ENCODE measurements at regions not wholly inside any gene's neighbourhood (a gene's known extent, or its start where the extent isn't known, plus 50 kb on each side); places are given as distances from the start of the nearest gene placed in this dataset.

DNA sequence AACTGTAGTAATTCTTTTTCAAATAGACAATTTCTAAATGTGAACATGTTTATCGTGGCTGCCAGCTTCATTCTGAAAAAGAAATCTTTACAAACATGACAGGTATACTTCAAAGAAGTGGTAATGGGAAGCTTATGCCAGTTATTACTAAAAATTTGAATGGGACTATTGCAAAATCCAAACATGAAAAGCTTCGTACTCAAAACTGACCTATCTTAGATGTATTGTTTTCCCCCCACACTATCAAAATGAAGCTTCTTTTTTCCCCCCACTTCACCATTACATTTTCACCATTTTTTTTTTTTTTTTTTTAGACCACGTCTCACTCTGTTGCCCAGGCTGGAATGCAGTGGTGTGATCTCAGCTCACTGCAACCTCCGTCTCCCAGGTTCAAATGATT, 50.4 kb upstream of the SERTAD2 start:
- H3F3A ChIP-seq (replicated peaks; ENCODE audit: insufficient read depth) = peaks cover 4% of the 10 kb centered on the region
- no peak overlapping the region for H3K9ac ChIP-seq
- no peaks in the 10 kb centered on the region for H4K20me1 ChIP-seq (ENCODE audit: insufficient read depth)
- peaks cover 0 to 7% of the 10 kb centered on the region in 2 experiments; a peak in 1 of 4 replicates for H3K4me1 ChIP-seq (ENCODE audit: control insufficient read depth in 1 of 2, insufficient read depth in 2 of 2, low read depth in 1 of 2, low read length in 1 of 2)
- no peaks in the 10 kb centered on the region for H3K36me3 ChIP-seq (replicated peaks in 1 of 2; ENCODE audit: control insufficient read depth in 1 of 2, insufficient read depth in 2 of 2, low read length in 1 of 2)
- no peak overlapping the region for H2AFZ ChIP-seq (ENCODE audit: low read depth)
- TF ChIP-seq FOSL2 (IDR thresholded peaks at IDR 0.05; ENCODE audit: borderline replicate concordance, low read depth) = no peak
- no peak for TF ChIP-seq NFIC (IDR thresholded peaks at IDR 0.05; ENCODE audit: borderline replicate concordance)
- no peak for TF ChIP-seq SIN3A (IDR thresholded peaks at IDR 0.05; ENCODE audit: borderline replicate concordance, low read depth, low read length)
- TF ChIP-seq JUND (IDR thresholded peaks at IDR 0.05) = no peak
- no peak for TF ChIP-seq RXRA (IDR thresholded peaks at IDR 0.05; ENCODE audit: borderline replicate concordance, low read depth)
- TF ChIP-seq YY1 (IDR thresholded peaks at IDR 0.05; ENCODE audit: low read depth) = no peak
- no peak for TF ChIP-seq RAD21 (IDR thresholded peaks at IDR 0.05; ENCODE audit: low read length)
- TF ChIP-seq, protein P1, sequence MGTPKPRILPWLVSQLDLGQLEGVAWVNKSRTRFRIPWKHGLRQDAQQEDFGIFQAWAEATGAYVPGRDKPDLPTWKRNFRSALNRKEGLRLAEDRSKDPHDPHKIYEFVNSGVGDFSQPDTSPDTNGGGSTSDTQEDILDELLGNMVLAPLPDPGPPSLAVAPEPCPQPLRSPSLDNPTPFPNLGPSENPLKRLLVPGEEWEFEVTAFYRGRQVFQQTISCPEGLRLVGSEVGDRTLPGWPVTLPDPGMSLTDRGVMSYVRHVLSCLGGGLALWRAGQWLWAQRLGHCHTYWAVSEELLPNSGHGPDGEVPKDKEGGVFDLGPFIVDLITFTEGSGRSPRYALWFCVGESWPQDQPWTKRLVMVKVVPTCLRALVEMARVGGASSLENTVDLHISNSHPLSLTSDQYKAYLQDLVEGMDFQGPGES (IDR thresholded peaks at IDR 0.05; ENCODE audit: low read depth, low read length) = no peak
- TF ChIP-seq, protein P2, sequence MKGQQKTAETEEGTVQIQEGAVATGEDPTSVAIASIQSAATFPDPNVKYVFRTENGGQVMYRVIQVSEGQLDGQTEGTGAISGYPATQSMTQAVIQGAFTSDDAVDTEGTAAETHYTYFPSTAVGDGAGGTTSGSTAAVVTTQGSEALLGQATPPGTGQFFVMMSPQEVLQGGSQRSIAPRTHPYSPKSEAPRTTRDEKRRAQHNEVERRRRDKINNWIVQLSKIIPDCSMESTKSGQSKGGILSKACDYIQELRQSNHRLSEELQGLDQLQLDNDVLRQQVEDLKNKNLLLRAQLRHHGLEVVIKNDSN (IDR thresholded peaks at IDR 0.05; ENCODE audit: borderline replicate concordance, low read depth) = no peak
- no peak for TF ChIP-seq TEAD4 (IDR thresholded peaks at IDR 0.05; ENCODE audit: borderline replicate concordance, insufficient read depth)
- TF ChIP-seq SMC3 (IDR thresholded peaks at IDR 0.05; ENCODE audit: low read depth, low read length) = no peak
- TF ChIP-seq GABPA (IDR thresholded peaks at IDR 0.05; ENCODE audit: low read depth) = no peak
- no peak for TF ChIP-seq RCOR1 (IDR thresholded peaks at IDR 0.05; ENCODE audit: low read length)
- no peaks in the 10 kb centered on the region for H3K27me3 ChIP-seq (ENCODE audit: insufficient read depth)
- ChIA-PET POLR2A (no interaction called here), CTCF (interaction anchor here (0.8 to 1.8 kb wide), 7 partner anchors 13 to 117 kb away, joined by 3 to 8 read pairs (median 4); partner anchors contain the start of gene SERTAD2)
- H3K79me2 ChIP-seq (ENCODE audit: insufficient read depth) = peaks cover 8% of the 10 kb centered on the region; the same call in 1 of the 2 replicates
- no peak overlapping the region for H3K4me3 ChIP-seq (ENCODE audit: low read depth in 2 of 2, low read length in 1 of 2)
- H3K9me2 ChIP-seq = no peaks in the 10 kb centered on the region
- WGBS (ENCODE audit: low lambda C conversion rate) = 93% methylated on average over 4 of the region's 4 CpGs
- no peak overlapping the region for H3K4me2 ChIP-seq
- no peak for DNase-seq
- no peak overlapping the region for H3K27ac ChIP-seq (ENCODE audit: low read depth in 2 of 2, low read length in 1 of 2)
- no peaks in the 10 kb centered on the region for H3K9me3 ChIP-seq

DNA sequence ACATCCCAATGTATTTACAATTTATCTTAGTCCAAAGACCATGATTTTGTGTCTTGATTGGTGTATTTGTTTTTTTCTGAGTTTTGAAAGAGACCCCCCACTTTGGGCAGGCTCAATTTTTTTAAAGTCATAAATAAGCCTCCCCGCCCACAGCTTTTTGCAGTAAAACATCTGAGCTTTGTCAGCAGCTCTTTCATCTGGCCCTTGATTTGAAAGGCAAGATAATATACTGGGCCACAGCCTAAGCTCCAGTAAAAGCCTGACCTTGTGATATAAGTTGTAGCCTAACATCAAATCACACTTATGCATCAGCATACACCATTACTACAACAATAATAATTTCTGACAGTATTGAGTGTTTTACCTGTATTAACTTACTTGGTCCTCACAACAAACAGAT, 51.3 kb upstream of the SERTAD2 start:
- Histone ChIP-seq H3K4me2 (no peak overlapping the region), H4K20me1 (ENCODE audit: insufficient read depth) (no peaks in the 10 kb centered on the region), H3K4me1 (ENCODE audit: control insufficient read depth in 1 of 2, insufficient read depth in 2 of 2, low read depth in 1 of 2, low read length in 1 of 2) (0 out of 4 replicates have a peak, but pooled peaks cover 0 to 4% of the 10 kb centered on the region in 2 experiments), H3K4me3 (ENCODE audit: low read depth in 2 of 2, low read length in 1 of 2) (no peak overlapping the region), H3K9ac (no peak overlapping the region), H3K27ac (ENCODE audit: low read depth in 2 of 2, low read length in 1 of 2) (no peak overlapping the region), H2AFZ (ENCODE audit: low read depth) (no peak overlapping the region), H3F3A (replicated peaks; ENCODE audit: insufficient read depth) (no peaks in the 10 kb centered on the region), H3K79me2 (ENCODE audit: insufficient read depth) (peaks cover 8% of the 10 kb centered on the region; the same call in 1 of the 2 replicates), H3K9me3 (no peaks in the 10 kb centered on the region), H3K27me3 (ENCODE audit: insufficient read depth) (no peaks in the 10 kb centered on the region), H3K9me2 (no peaks in the 10 kb centered on the region), H3K36me3 (replicated peaks in 1 of 2; ENCODE audit: control insufficient read depth in 1 of 2, insufficient read depth in 2 of 2, low read length in 1 of 2) (no peaks in the 10 kb centered on the region)
- ChIA-PET CTCF (interaction anchor here (1.3 to 1.8 kb wide), 3 partner anchors 12 to 59 kb away, joined by 4 to 8 read pairs (median 4); no protein-coding TSS in a partner anchor), POLR2A (no interaction called here)
- DNase-seq = no peak
- 96% methylated on average over 1 of the region's 1 CpG for WGBS (ENCODE audit: low lambda C conversion rate)
- TF ChIP-seq, protein P3, sequence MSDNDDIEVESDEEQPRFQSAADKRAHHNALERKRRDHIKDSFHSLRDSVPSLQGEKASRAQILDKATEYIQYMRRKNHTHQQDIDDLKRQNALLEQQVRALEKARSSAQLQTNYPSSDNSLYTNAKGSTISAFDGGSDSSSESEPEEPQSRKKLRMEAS (IDR thresholded peaks at IDR 0.05; ENCODE audit: low read depth) = no peak
- TF ChIP-seq RFX5 (IDR thresholded peaks at IDR 0.05; ENCODE audit: low read length) = no peak
- no peak for TF ChIP-seq YY1 (IDR thresholded peaks at IDR 0.05; ENCODE audit: low read depth)
- no peak for TF ChIP-seq GATA2 (CRISPR knock-in tag; IDR thresholded peaks at IDR 0.05)
- no peak for TF ChIP-seq SMC3 (IDR thresholded peaks at IDR 0.05; ENCODE audit: low read depth, low read length)
- no peak for TF ChIP-seq ELF1 (IDR thresholded peaks at IDR 0.05)
- no peak for TF ChIP-seq TCF12 (IDR thresholded peaks at IDR 0.05)
- TF ChIP-seq, protein P2 (IDR thresholded peaks at IDR 0.05; ENCODE audit: borderline replicate concordance, low read depth) = no peak
- TF ChIP-seq, protein P4, sequence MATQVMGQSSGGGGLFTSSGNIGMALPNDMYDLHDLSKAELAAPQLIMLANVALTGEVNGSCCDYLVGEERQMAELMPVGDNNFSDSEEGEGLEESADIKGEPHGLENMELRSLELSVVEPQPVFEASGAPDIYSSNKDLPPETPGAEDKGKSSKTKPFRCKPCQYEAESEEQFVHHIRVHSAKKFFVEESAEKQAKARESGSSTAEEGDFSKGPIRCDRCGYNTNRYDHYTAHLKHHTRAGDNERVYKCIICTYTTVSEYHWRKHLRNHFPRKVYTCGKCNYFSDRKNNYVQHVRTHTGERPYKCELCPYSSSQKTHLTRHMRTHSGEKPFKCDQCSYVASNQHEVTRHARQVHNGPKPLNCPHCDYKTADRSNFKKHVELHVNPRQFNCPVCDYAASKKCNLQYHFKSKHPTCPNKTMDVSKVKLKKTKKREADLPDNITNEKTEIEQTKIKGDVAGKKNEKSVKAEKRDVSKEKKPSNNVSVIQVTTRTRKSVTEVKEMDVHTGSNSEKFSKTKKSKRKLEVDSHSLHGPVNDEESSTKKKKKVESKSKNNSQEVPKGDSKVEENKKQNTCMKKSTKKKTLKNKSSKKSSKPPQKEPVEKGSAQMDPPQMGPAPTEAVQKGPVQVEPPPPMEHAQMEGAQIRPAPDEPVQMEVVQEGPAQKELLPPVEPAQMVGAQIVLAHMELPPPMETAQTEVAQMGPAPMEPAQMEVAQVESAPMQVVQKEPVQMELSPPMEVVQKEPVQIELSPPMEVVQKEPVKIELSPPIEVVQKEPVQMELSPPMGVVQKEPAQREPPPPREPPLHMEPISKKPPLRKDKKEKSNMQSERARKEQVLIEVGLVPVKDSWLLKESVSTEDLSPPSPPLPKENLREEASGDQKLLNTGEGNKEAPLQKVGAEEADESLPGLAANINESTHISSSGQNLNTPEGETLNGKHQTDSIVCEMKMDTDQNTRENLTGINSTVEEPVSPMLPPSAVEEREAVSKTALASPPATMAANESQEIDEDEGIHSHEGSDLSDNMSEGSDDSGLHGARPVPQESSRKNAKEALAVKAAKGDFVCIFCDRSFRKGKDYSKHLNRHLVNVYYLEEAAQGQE (IDR thresholded peaks at IDR 0.05; ENCODE audit: low read depth, low read length) = no peak
- TF ChIP-seq, protein P5, sequence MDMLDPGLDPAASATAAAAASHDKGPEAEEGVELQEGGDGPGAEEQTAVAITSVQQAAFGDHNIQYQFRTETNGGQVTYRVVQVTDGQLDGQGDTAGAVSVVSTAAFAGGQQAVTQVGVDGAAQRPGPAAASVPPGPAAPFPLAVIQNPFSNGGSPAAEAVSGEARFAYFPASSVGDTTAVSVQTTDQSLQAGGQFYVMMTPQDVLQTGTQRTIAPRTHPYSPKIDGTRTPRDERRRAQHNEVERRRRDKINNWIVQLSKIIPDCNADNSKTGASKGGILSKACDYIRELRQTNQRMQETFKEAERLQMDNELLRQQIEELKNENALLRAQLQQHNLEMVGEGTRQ (IDR thresholded peaks at IDR 0.05; ENCODE audit: borderline replicate concordance, low read depth, low read length) = no peak
- TF ChIP-seq JUND (IDR thresholded peaks at IDR 0.05) = no peak
